ENCODE measurements at regions not wholly inside any gene's neighbourhood (a gene's known extent, or its start where the extent isn't known, plus 50 kb on each side); places are given as distances from the start of the nearest gene placed in this dataset.

DNA sequence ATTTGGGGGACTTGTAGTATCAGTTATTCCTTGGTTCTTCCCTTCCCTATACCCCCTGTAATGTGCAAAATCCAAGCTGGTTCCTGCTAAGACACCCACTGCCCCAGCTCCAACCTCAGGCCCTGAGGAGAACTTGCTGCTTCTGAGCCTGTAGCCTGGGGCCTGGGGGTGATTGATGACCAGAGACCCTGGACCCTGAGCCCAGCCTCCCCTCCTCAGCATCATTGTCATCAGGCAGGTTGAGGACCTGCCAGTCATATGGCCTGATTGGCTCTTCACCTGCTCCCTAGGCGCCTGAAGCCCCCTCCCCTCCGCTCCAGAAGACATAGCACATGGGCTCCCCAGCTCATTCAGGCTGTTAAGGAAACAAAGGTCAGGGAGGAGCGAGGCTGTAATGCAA, 73.8 kb upstream of the YWHAQ start:
- ATAC-seq (ENCODE audit: insufficient read depth, low read depth): no peak
- H3K4me3 ChIP-seq (ENCODE audit: low read depth in 1 of 2, low read length in 2 of 2): no peak overlapping the region

GRCh38 chr2:9705196-9705595, 74.4 kb upstream of the YWHAQ start:
- no peak overlapping the region for H3K4me3 ChIP-seq (ENCODE audit: low read depth in 1 of 2, low read length in 2 of 2)
- H3K9ac ChIP-seq (ENCODE audit: low read depth, low read length): no peak overlapping the region
- H3K4me2 ChIP-seq (ENCODE audit: insufficient read depth, low read length): no peak overlapping the region
- ATAC-seq (ENCODE audit: insufficient read depth, low read depth) (no peak), DNase-seq (no peak)
- TF ChIP-seq CTCF (IDR thresholded peaks at IDR 0.05; ENCODE audit: borderline replicate concordance, extremely low read depth, low read length, poor library complexity, severe bottlenecking): no peak
- TF ChIP-seq EZH2 (IDR thresholded peaks at IDR 0.05; ENCODE audit: borderline replicate concordance, low read depth, low read length, severe bottlenecking): no peak
- H3K27me3 ChIP-seq (ENCODE audit: insufficient read depth, low read length, poor library complexity): no peaks in the 10 kb centered on the region
- no peaks in the 10 kb centered on the region for H3K4me1 ChIP-seq (ENCODE audit: insufficient read depth, low read length)
- H3K9me3 ChIP-seq (ENCODE audit: insufficient read depth, low read length, severe bottlenecking): no peaks in the 10 kb centered on the region
- H4K20me1 ChIP-seq (ENCODE audit: insufficient read depth, low read length): no peaks in the 10 kb centered on the region; the same call in 1 of the 2 replicates
- H3K79me2 ChIP-seq (ENCODE audit: insufficient read depth, low read length): no peaks in the 10 kb centered on the region
- no peaks in the 10 kb centered on the region for H3K36me3 ChIP-seq (ENCODE audit: insufficient read depth, low read length)
- no peak overlapping the region for H2AFZ ChIP-seq (ENCODE audit: low read depth, low read length)
- no peak overlapping the region for H3K27ac ChIP-seq (ENCODE audit: low read length)

More for the DNA sequence above, 73.8 kb upstream of the YWHAQ start:
- no peaks in the 10 kb centered on the region for H3K9me3 ChIP-seq (ENCODE audit: insufficient read depth, low read length, severe bottlenecking)
- no peak overlapping the region for H3K9ac ChIP-seq (ENCODE audit: low read depth, low read length)
- H3K79me2 ChIP-seq (ENCODE audit: insufficient read depth, low read length): no peaks in the 10 kb centered on the region
- no peak for DNase-seq
- TF ChIP-seq EZH2 (IDR thresholded peaks at IDR 0.05; ENCODE audit: borderline replicate concordance, low read depth, low read length, severe bottlenecking) (no peak), CTCF (IDR thresholded peaks at IDR 0.05; ENCODE audit: borderline replicate concordance, extremely low read depth, low read length, poor library complexity, severe bottlenecking) (no peak)
- H4K20me1 ChIP-seq (ENCODE audit: insufficient read depth, low read length): no peaks in the 10 kb centered on the region; the same call in 1 of the 2 replicates
- H2AFZ ChIP-seq (ENCODE audit: low read depth, low read length): no peak overlapping the region
- no peaks in the 10 kb centered on the region for H3K27me3 ChIP-seq (ENCODE audit: insufficient read depth, low read length, poor library complexity)
- H3K27ac ChIP-seq (ENCODE audit: low read length): no peak overlapping the region
- no peaks in the 10 kb centered on the region for H3K36me3 ChIP-seq (ENCODE audit: insufficient read depth, low read length)
- H3K4me2 ChIP-seq (ENCODE audit: insufficient read depth, low read length): no peak overlapping the region
- H3K4me1 ChIP-seq (ENCODE audit: insufficient read depth, low read length): no peaks in the 10 kb centered on the region

- no peak for DNase-seq
- no peaks in the 10 kb centered on the region for H3K79me2 ChIP-seq (ENCODE audit: insufficient read depth, low read length)
- H3K27me3 ChIP-seq (ENCODE audit: insufficient read depth, low read length, poor library complexity): no peaks in the 10 kb centered on the region
- no peak for TF ChIP-seq EZH2 (IDR thresholded peaks at IDR 0.05; ENCODE audit: borderline replicate concordance, low read depth, low read length, severe bottlenecking)
- no peak for TF ChIP-seq CTCF (IDR thresholded peaks at IDR 0.05; ENCODE audit: borderline replicate concordance, extremely low read depth, low read length, poor library complexity, severe bottlenecking)
- H3K4me1 ChIP-seq (ENCODE audit: insufficient read depth, low read length): no peaks in the 10 kb centered on the region
- no peak overlapping the region for H3K4me3 ChIP-seq (ENCODE audit: low read depth in 1 of 2, low read length in 2 of 2)
- no peak overlapping the region for H3K27ac ChIP-seq (ENCODE audit: low read length)
- no peak overlapping the region for H3K9ac ChIP-seq (ENCODE audit: low read depth, low read length)
- no peaks in the 10 kb centered on the region for H3K9me3 ChIP-seq (ENCODE audit: insufficient read depth, low read length, severe bottlenecking)
- no peak for ATAC-seq (ENCODE audit: insufficient read depth, low read depth)
- H4K20me1 ChIP-seq (ENCODE audit: insufficient read depth, low read length): no peaks in the 10 kb centered on the region; the same call in 1 of the 2 replicates
- H2AFZ ChIP-seq (ENCODE audit: low read depth, low read length): no peak overlapping the region
- no peaks in the 10 kb centered on the region for H3K36me3 ChIP-seq (ENCODE audit: insufficient read depth, low read length)
- H3K4me2 ChIP-seq (ENCODE audit: insufficient read depth, low read length): no peak overlapping the region
These were observed 76.2 kb upstream of the YWHAQ start for GRCh38 chr2:9707008-9707407.
